ENCODE measurements at regions not wholly inside any gene's neighbourhood (a gene's known extent, or its start where the extent isn't known, plus 50 kb on each side); places are given as distances from the start of the nearest gene placed in this dataset.

DNA sequence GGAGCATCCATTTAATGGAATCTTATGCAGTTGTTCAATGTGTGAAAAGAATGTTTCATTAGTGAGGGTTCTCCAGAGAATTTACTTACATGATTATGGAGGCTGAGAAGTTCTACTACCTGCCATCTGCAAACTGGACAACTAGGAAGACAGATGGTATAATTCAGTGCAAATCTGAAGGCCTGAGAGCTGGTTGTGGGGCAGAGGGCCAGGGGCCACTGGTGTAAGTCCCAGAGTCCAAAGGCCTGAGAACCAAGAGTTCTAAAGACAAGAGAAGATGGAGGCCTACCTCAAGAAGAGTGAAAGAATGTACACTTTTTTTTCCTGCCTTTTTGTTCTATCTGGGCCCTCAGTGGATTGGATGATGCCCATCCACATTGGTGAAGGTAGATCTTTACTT lies 114.8 kb downstream of the DDX1 start:
- TF ChIP-seq, protein P1, sequence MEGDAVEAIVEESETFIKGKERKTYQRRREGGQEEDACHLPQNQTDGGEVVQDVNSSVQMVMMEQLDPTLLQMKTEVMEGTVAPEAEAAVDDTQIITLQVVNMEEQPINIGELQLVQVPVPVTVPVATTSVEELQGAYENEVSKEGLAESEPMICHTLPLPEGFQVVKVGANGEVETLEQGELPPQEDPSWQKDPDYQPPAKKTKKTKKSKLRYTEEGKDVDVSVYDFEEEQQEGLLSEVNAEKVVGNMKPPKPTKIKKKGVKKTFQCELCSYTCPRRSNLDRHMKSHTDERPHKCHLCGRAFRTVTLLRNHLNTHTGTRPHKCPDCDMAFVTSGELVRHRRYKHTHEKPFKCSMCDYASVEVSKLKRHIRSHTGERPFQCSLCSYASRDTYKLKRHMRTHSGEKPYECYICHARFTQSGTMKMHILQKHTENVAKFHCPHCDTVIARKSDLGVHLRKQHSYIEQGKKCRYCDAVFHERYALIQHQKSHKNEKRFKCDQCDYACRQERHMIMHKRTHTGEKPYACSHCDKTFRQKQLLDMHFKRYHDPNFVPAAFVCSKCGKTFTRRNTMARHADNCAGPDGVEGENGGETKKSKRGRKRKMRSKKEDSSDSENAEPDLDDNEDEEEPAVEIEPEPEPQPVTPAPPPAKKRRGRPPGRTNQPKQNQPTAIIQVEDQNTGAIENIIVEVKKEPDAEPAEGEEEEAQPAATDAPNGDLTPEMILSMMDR (IDR thresholded peaks at IDR 0.05; ENCODE audit: insufficient read depth, low read depth, low read length) = no peak
- TF ChIP-seq EZH2 (IDR thresholded peaks at IDR 0.05; ENCODE audit: insufficient read depth, low read length) = no peak

All from astrocyte (in vitro differentiated cells and primary cell).